Gastrocnemius medialis (tissue), 4 donors: ENCODE measurements at regions not wholly inside any gene's neighbourhood (a gene's known extent, or its start where the extent isn't known, plus 50 kb on each side); places are given as distances from the start of the nearest gene placed in this dataset.

ENCODE experiments used
- POLR2A ChIP-seq, 2 donors: fragments of 450-650 bp; IDR thresholded peaks; one replicate each; pipeline ENCODE4 v1.6.1; 2017; ENCODE audit warnings: antibody characterized with exemption in 2 of 2, mild to moderate bottlenecking in 2 of 2, moderate library complexity in 2 of 2
- TF ChIP-seq, protein P1 (sequence below), 5 experiments: fragments of 450-650 bp in 3 of 5; fragments of 200-600 bp in 2 of 5; sonication (generic) in 2 of 5; IDR thresholded peaks in 4 of 5; conservative IDR thresholded peaks in 1 of 5; 1 replicate in 4 of 5; 2 replicates in 1 of 5; pipeline ENCODE4 v1.5.1; 2016 to 2019; ENCODE audit warnings: antibody characterized with exemption in 5 of 5, mild to moderate bottlenecking in 3 of 5, moderate library complexity in 3 of 5

DNA sequence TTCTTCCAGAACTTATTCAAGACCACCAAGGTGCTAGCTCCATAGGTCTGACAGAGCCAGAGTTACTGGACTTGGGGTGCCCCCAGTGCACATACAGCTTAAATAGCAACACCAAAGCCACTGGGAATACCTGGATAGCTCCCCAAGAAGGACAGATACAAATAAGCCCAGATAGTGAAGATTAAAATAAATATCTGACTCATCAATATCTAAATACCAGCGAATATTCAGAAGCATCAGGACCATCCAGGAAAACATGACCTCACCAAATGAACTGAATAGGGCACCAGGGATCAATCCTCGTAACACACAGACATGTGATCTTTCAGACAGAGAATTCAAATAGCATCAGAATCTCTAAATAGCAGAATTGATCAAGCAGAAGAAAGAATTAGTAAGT is 931.6 kb downstream of the OTOL1 start:
- TF ChIP-seq, protein P1, sequence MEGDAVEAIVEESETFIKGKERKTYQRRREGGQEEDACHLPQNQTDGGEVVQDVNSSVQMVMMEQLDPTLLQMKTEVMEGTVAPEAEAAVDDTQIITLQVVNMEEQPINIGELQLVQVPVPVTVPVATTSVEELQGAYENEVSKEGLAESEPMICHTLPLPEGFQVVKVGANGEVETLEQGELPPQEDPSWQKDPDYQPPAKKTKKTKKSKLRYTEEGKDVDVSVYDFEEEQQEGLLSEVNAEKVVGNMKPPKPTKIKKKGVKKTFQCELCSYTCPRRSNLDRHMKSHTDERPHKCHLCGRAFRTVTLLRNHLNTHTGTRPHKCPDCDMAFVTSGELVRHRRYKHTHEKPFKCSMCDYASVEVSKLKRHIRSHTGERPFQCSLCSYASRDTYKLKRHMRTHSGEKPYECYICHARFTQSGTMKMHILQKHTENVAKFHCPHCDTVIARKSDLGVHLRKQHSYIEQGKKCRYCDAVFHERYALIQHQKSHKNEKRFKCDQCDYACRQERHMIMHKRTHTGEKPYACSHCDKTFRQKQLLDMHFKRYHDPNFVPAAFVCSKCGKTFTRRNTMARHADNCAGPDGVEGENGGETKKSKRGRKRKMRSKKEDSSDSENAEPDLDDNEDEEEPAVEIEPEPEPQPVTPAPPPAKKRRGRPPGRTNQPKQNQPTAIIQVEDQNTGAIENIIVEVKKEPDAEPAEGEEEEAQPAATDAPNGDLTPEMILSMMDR (IDR thresholded peaks at IDR 0.05 in 4 of 5, conservative IDR thresholded peaks at IDR 0.05 in 1 of 5) = no peak
- TF ChIP-seq POLR2A (IDR thresholded peaks at IDR 0.05) = no peak
